Stimulated activated CD8-positive, alpha-beta memory T cell treated with anti-CD3 and anti-CD28 coated beads, Interleukin-7, amount 100 ng/mL, for 24 hours (primary cell): ENCODE measurements at regions not wholly inside any gene's neighbourhood (a gene's known extent, or its start where the extent isn't known, plus 50 kb on each side); places are given as distances from the start of the nearest gene placed in this dataset.

Experiments
- DNase-seq: peaks from one replicate; pipeline ENCODE4 v3.0.0-alpha.2; 2020; ENCODE audit warnings: low read depth

GRCh38 chr20:40806929-40807820 lies 118.1 kb upstream of the MAFB start:
- DNase-seq, result no peak

GRCh38 chr20:40807821-40808170 lies 118.8 kb upstream of the MAFB start:
- DNase-seq, result no peak

GRCh38 chr20:40808936-40809335 lies 119.9 kb upstream of the MAFB start:
- no peak for DNase-seq

GRCh38 chr20:40809361-40809760 lies 120.3 kb upstream of the MAFB start:
- DNase-seq, result no peak

- no peak for DNase-seq
Measured at GRCh38 chr20:40810332-40811000, 121.4 kb upstream of the MAFB start.

- DNase-seq, result no peak
Measured at GRCh38 chr20:40811004-40811403, 122.0 kb upstream of the MAFB start.

- no peak for DNase-seq
Measured at GRCh38 chr20:40811660-40812414, 122.8 kb upstream of the MAFB start.

GRCh38 chr20:40812415-40812925 lies 123.4 kb upstream of the MAFB start:
- DNase-seq, result no peak

GRCh38 chr20:40813029-40813431 lies 124.0 kb upstream of the MAFB start:
- no peak for DNase-seq

GRCh38 chr20:40813708-40814630 lies 124.9 kb upstream of the MAFB start:
- no peak for DNase-seq

- no peak for DNase-seq
Measured at GRCh38 chr20:40814631-40814960, 125.6 kb upstream of the MAFB start.

- DNase-seq, result no peak
Measured at GRCh38 chr20:40815156-40816038, 126.4 kb upstream of the MAFB start.

GRCh38 chr20:40816039-40816352 lies 127.0 kb upstream of the MAFB start:
- no peak for DNase-seq

- no peak for DNase-seq
Measured at GRCh38 chr20:40821429-40821828, 132.4 kb upstream of the MAFB start.

- DNase-seq, result no peak
Measured at GRCh38 chr20:40826699-40827098, 137.7 kb upstream of the MAFB start.

GRCh38 chr20:40835321-40835720 lies 146.3 kb upstream of the MAFB start:
- no peak for DNase-seq

GRCh38 chr20:40838509-40838908 lies 149.5 kb upstream of the MAFB start:
- DNase-seq, result no peak

GRCh38 chr20:40843251-40843650 lies 154.2 kb upstream of the MAFB start:
- DNase-seq, result no peak

- no peak for DNase-seq
Measured at GRCh38 chr20:40844332-40844731, 155.3 kb upstream of the MAFB start.

GRCh38 chr20:40848096-40848495 lies 159.1 kb upstream of the MAFB start:
- DNase-seq, result no peak

GRCh38 chr20:40848526-40848925 lies 159.5 kb upstream of the MAFB start:
- no peak for DNase-seq
